ENCODE measurements at regions not wholly inside any gene's neighbourhood (a gene's known extent, or its start where the extent isn't known, plus 50 kb on each side); places are given as distances from the start of the nearest gene placed in this dataset.

- no peak for DNase-seq (ENCODE audit: low read depth, low spot score)
These were observed 97.4 kb upstream of the LHCGR start for GRCh38 chr2:48852938-48853337.

DNA sequence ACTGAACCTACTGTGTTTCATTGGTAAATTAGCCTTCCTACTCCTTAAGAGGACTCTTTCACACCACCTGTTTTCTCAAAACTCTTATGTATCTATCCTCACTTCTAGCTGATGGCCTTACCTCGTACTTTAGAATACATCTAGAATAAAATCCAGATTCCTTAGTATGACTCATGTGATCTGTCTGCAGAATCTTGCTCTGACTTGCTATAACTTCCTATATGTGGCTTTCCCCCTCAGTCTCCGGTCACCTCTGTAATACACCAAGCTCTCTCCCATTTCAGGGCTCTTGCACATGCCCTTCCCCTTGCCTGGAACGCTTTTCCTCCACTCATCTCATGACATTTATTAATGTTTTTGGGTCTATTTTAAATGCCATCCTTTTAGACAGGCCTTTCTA is 95.6 kb upstream of the LHCGR start:
- DNase-seq (ENCODE audit: low read depth, low spot score), result no peak

- no peak for DNase-seq (ENCODE audit: low read depth, low spot score)
These were observed 94.2 kb upstream of the LHCGR start for GRCh38 chr2:48849770-48850169.

GRCh38 chr2:48845684-48846083 is 90.2 kb upstream of the LHCGR start:
- no peak for DNase-seq (ENCODE audit: low read depth, low spot score)

DNA sequence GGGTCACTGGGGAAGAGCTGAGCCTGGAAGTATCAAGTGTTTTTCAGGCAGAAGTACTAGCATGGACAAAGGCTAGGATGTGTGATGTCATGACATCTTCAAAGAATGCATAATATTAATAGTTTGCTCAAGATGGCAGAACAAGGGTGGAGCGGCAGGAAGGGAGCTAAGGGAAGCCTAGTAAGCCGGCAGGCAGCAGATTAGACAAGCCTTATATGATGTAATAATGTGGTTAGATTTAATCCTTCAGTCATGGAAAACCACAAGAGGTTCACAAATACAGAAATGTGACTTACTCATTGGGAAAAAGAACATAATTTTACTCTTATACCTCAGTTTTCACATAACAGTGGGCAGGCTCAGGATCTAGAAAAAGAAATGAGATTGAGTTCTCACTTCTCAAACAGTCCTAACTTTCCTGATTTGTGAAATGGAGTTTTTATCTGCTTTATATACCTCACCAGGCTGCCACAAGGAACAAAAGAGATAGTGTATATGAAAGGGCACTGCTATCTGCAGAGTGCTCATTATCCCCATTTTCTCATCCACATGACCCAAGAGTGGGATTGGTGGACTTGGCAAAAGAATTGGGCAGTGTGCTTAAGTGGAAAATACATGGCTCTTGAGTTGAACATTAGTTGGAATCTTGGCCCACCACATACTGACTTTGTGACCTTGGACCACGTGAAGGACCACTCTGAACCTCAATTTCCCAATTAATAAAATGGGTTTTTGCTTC is 89.1 kb upstream of the LHCGR start:
- DNase-seq (ENCODE audit: low read depth, low spot score), result no peak

- no peak for DNase-seq (ENCODE audit: low read depth, low spot score)
These were observed 85.6 kb upstream of the LHCGR start for GRCh38 chr2:48841126-48841525.

- no peak for DNase-seq (ENCODE audit: low read depth, low spot score)
These were observed 82.5 kb upstream of the LHCGR start for GRCh38 chr2:48838029-48838428.

DNA sequence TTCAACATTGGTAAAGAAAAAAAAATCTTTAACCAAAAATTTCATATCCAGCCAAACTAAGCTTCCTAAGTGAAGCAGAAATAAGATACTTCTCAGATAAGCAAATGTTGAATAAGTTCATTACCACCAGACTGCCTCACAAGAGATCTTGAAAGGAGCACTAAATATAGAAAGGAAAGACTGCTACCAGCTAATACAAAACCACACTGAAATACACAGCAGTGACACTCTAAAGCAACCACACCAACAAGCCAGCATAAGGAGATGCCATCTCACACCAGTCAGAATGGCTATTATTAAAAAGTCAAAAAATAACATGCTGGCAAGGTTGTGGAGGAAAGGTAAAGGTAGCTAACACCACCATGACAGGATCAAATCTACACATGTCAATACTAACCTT is 74.0 kb upstream of the LHCGR start:
- no peak for DNase-seq (ENCODE audit: low read depth, low spot score)

DNA sequence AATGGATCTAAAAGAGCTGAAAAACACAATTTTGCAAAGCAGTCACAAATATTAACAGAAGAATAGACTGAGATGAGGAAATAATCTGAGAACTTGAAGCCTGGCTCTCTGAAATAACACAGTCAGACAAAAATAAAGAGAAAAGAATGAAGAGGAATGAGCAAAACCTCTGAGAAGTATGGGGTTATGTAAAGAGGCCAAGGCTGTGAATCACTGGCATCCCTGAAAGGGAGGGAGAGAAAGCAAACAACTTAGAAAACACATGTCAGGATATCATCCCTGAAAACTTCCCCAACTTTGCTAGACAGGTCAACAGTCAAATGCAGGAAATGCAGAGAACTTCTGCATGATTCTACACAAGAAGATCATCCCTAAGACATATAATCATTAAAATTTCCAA is 73.5 kb upstream of the LHCGR start:
- no peak for DNase-seq (ENCODE audit: low read depth, low spot score)

DNA sequence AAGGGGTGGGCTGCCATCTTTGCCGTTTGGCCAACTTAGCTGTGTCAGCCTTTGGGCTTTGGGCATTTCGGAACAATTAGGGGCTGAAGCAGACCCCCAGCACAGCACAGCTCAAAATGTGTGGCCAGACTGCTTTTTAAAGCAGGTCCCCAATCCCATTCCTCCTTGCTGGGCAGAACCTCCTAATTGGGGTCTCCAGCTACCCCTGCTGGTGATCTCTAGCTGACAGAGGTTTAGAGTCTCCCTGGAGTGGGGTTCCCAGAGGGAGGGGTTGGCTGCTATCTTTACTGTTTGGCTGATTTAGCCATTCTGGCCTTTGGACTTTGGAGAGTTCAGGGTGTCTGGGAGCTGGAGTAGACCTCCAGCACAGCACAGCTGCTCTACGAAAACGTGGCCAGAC is 71.5 kb upstream of the LHCGR start:
- DNase-seq (ENCODE audit: low read depth, low spot score), result no peak

- no peak for DNase-seq (ENCODE audit: low read depth, low spot score)
These were observed 68.6 kb upstream of the LHCGR start for GRCh38 chr2:48824116-48824515.

- no peak for DNase-seq (ENCODE audit: low read depth, low spot score)
These were observed 63.7 kb upstream of the LHCGR start for GRCh38 chr2:48819206-48819735.

DNA sequence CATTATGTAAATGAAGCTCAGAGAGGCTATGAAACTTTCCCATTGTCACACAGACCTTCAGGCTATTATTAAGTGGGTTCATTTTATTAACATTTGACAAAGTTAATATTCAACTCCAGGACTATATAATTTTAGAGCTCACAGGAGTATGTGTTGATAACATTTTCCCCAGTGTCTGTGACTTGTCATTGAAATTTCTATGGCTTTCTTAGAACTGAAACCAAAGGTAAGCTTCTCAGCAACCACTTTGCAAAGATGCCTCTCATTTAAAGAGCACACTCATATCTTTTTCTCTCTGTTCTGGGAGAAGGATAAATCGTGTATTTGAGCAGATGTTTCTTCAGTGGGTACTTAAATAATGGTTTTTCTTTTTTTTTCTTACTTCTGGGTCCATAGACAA is 61.8 kb upstream of the LHCGR start:
- DNase-seq (ENCODE audit: low read depth, low spot score), result no peak

DNA sequence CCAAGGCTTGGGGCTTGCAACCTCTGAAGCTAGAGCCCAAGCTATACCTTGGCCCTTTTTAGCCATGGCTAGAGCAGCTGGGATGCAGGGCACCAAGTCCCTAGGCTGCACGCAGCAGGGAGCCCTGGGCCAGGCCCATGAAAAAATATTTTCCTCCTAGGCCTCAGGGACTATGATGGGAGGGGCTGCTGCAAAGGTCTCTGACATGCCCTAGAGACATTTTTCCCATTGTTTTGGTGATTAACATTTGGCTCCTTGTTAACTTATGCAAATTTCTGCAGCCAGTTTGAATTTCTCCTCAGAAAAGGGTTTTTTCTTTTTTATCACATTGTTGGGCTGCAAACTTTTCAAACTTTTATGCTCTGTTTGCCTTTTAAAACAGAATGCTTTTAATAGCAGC is 56.9 kb upstream of the LHCGR start:
- peak; percentile 84 for DNase-seq (ENCODE audit: low read depth, low spot score)

- no peak for DNase-seq (ENCODE audit: low read depth, low spot score)
These were observed 52.8 kb upstream of the LHCGR start for GRCh38 chr2:48808311-48808710.

Measured in ELF-1 (cell line).